Vagina (tissue), 2 donors: ENCODE measurements at regions not wholly inside any gene's neighbourhood (a gene's known extent, or its start where the extent isn't known, plus 50 kb on each side); places are given as distances from the start of the nearest gene placed in this dataset.
"Not testable (repeated sequence)": the region's sequence is repeated elsewhere in the genome, so short reads cannot be mapped to it uniquely, and the experiment has no call there.

Experiments
- DNase-seq, 2 donors: peaks; one replicate each; pipeline ENCODE4 v3.0.0-alpha.2; 2017; ENCODE audit errors: extremely low spot score in 2 of 2
- H3K27ac ChIP-seq: fragments of 200-600 bp; sonication (generic); one replicate; pipeline ENCODE4 v1.5.1; 2019
- H3K27me3 ChIP-seq: fragments of 200-600 bp; sonication (generic); one replicate; pipeline ENCODE4 v1.5.1; 2019
- H3K36me3 ChIP-seq, 2 donors: fragments of 200-600 bp; sonication (generic); one replicate each; pipeline ENCODE4 v1.5.1; 2017 to 2019
- H3K4me1 ChIP-seq: fragments of 200-600 bp; sonication (generic); one replicate; pipeline ENCODE4 v1.5.1; 2019
- H3K4me3 ChIP-seq, 2 donors: fragments of 200-600 bp; sonication (generic); 1 replicate in 1 of 2; 2 replicates in 1 of 2; pipeline ENCODE4 v1.5.1; 2016 to 2019
- H3K9me3 ChIP-seq: fragments of 200-600 bp; sonication (generic); one replicate; pipeline ENCODE4 v1.5.1; 2019
- POLR2A ChIP-seq, 2 donors: fragments of 450-650 bp; IDR thresholded peaks; one replicate each; pipeline ENCODE4 v1.6.1; 2017; ENCODE audit warnings: antibody characterized with exemption in 2 of 2, mild to moderate bottlenecking in 2 of 2, moderate library complexity in 2 of 2
- POLR2AphosphoS5 ChIP-seq, 2 donors: sonication (generic); formaldehyde crosslinking; IDR thresholded peaks; one replicate each; pipeline ENCODE4 v1.9.0; 2017; ENCODE audit warnings: antibody characterized with exemption in 2 of 2, mild to moderate bottlenecking in 2 of 2, low read depth in 1 of 2; ENCODE audit not compliant: insufficient read depth in 1 of 2
- intact Hi-C: fragments of 100-400 bp; cut with DNase I; formaldehyde crosslinking; loops from one replicate; pipeline ENCODE4 v1.15.1; 2023
- TF ChIP-seq, protein P1 (sequence below), 3 experiments: fragments of 450-650 bp in 2 of 3; fragments of 200-600 bp in 1 of 3; sonication (generic) in 1 of 3; IDR thresholded peaks; one replicate each; pipeline ENCODE4 v1.5.1; 2017 to 2019; ENCODE audit warnings: antibody characterized with exemption in 3 of 3, mild to moderate bottlenecking in 2 of 3, moderate library complexity in 2 of 3

DNA sequence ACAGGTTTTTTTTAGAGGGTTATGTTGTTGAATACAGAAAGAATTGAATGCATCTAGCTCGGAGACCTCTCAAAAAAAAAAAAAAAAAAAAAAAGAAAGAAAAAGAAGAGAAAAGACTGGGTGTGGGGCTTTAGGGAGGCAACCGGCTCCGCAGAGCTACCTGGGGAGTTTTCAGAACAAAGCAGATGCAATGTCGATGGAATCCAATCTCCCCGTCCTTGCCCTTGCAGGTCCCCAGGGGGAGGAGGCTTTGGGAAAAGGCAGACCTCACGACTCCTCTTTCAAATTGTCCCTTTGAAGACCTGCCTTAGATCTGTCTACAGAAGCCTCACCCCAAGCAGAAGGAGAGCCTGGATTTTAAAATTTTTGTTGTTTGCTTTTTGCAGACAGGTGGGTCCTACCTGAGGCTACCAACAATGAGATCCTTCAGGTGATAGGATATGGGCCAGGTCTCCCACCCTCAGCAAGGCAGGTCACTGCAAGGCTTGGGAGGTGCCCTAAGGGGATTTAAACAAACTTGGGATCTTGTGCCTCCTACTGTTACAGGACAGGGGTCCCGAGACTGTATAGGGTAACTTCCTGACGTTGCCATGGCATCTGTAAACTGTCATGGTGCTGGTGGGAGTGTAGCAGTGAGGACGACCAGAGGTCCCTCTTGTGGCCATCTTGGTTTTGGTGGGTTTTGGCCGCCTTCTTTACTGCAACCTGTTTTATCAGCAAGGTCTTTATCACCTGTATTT is 75.2 kb upstream of the PRKX start:
- no peak for DNase-seq
- Histone ChIP-seq H3K4me1 (peaks cover 4% of the 10 kb centered on the region), H3K27me3 (no peaks in the 10 kb centered on the region), H3K36me3 (no peaks in the 10 kb centered on the region), H3K4me3 (no peak overlapping the region), H3K9me3 (no peaks in the 10 kb centered on the region), H3K27ac (no peak overlapping the region)
- TF ChIP-seq POLR2A (IDR thresholded peaks at IDR 0.05) (no peak), POLR2AphosphoS5 (IDR thresholded peaks at IDR 0.05; ENCODE audit: insufficient read depth in 1 of 2, low read depth in 1 of 2) (no peak)
- TF ChIP-seq, protein P1, sequence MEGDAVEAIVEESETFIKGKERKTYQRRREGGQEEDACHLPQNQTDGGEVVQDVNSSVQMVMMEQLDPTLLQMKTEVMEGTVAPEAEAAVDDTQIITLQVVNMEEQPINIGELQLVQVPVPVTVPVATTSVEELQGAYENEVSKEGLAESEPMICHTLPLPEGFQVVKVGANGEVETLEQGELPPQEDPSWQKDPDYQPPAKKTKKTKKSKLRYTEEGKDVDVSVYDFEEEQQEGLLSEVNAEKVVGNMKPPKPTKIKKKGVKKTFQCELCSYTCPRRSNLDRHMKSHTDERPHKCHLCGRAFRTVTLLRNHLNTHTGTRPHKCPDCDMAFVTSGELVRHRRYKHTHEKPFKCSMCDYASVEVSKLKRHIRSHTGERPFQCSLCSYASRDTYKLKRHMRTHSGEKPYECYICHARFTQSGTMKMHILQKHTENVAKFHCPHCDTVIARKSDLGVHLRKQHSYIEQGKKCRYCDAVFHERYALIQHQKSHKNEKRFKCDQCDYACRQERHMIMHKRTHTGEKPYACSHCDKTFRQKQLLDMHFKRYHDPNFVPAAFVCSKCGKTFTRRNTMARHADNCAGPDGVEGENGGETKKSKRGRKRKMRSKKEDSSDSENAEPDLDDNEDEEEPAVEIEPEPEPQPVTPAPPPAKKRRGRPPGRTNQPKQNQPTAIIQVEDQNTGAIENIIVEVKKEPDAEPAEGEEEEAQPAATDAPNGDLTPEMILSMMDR (IDR thresholded peaks at IDR 0.05) = peak in 1 of 3 experiments; percentile 8
- intact Hi-C loops = no loop called here

DNA sequence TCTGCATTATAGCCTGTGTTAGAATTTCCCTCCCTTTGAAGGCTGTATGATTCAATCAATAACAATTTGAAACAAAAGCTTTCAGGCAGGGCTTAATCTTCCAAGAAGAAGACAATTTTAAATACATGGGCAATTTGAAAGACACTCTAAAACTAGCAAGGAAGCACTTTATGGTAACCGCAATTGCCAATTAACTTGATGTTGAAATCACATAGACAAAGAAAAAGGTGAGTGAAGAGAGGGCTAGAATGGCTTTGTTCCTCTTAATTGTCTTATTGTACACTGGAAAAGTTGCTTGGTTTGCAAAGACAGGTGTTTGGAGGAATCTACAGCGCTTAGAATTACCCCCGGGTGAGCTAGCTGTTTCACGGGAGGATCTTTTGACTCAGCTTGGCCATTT is 74.4 kb upstream of the PRKX start:
- no peak overlapping the region for H3K4me3 ChIP-seq
- H3K4me1 ChIP-seq = peaks cover 4% of the 10 kb centered on the region
- H3K36me3 ChIP-seq = no peaks in the 10 kb centered on the region
- H3K9me3 ChIP-seq = no peaks in the 10 kb centered on the region
- H3K27ac ChIP-seq = no peak overlapping the region
- no peaks in the 10 kb centered on the region for H3K27me3 ChIP-seq
- intact Hi-C loops = no loop called here
- DNase-seq = no peak
- TF ChIP-seq POLR2A (IDR thresholded peaks at IDR 0.05) (no peak), POLR2AphosphoS5 (IDR thresholded peaks at IDR 0.05; ENCODE audit: insufficient read depth in 1 of 2, low read depth in 1 of 2) (no peak)
- TF ChIP-seq, protein P1 (IDR thresholded peaks at IDR 0.05) = no peak

DNA sequence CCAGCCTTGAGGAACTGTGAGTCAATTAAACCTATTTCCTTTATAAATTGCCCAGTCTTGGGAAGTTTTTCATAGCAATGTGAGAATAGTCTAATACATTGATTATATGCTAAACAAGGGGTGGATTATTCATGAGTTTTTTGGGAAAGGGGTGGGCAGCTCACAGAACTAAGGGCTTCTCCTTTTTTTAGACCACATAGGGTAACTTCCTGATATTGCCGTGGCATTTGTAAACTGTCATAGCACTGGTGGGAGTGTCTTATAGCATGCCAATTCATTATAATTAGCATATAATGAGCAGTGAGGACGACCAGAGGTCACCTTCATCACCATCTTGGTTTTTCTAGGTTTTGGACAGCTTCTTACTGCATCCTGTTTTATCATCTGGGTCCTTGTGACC is 72.4 kb upstream of the PRKX start:
- DNase-seq, H3K9me3 ChIP-seq, H3K4me1 ChIP-seq, H3K4me3 ChIP-seq, intact Hi-C loops, H3K36me3 ChIP-seq, H3K27me3 ChIP-seq, H3K27ac ChIP-seq: not testable (repeated sequence)

DNA sequence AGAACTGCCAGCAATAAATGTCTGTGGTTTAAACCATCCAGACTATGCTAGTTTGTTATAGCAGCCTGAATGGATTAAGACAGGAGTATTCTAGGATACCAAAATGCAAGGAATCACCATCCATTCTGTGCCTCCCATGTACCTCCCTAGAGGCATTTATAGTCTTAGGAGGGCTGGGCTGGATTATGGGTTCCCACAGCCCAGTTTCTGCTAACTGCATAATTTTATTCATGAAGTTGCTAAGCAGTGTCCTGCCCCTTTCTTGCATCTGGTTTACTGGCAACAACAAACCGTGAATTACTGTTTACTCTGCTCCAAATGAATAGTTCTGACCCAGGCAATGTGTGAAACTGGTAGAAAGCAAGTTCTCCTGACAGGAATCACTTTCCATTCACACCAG is 67.1 kb upstream of the PRKX start:
- H3K36me3 ChIP-seq = no peaks in the 10 kb centered on the region
- H3K9me3 ChIP-seq = no peaks in the 10 kb centered on the region
- no peak for DNase-seq
- no peak overlapping the region for H3K27ac ChIP-seq
- no peaks in the 10 kb centered on the region for H3K27me3 ChIP-seq
- no peak overlapping the region for H3K4me3 ChIP-seq
- intact Hi-C loops = no loop called here
- TF ChIP-seq POLR2A (IDR thresholded peaks at IDR 0.05) = no peak
- TF ChIP-seq, protein P1 (IDR thresholded peaks at IDR 0.05) = no peak
- TF ChIP-seq POLR2AphosphoS5 (IDR thresholded peaks at IDR 0.05; ENCODE audit: insufficient read depth in 1 of 2, low read depth in 1 of 2) = no peak
- no peaks in the 10 kb centered on the region for H3K4me1 ChIP-seq

DNA sequence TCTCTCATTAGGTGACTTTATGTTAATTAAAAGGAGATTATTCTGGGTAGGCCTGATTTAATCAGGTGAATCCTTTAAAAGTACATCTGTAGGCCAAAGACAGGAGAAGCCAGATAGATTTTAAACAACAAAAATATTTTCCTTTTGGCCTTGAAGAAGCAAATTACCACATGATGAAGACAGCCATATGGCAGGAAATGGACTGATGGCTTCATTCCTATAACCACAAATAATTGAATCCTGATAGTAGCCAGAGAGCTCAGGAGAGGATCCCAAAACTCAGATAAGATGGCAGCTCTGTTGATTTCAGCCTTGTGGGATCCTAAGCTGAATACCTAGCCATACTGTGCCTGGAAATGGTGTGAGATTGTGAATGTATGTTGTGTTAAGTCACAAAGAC is 66.1 kb upstream of the PRKX start:
- Histone ChIP-seq H3K4me3 (no peak overlapping the region), H3K27ac (no peak overlapping the region), H3K4me1 (no peaks in the 10 kb centered on the region), H3K9me3 (no peaks in the 10 kb centered on the region), H3K36me3 (no peaks in the 10 kb centered on the region), H3K27me3 (no peaks in the 10 kb centered on the region)
- no peak for DNase-seq
- intact Hi-C loops = no loop called here
- TF ChIP-seq, protein P1 (IDR thresholded peaks at IDR 0.05) = no peak
- TF ChIP-seq POLR2A (IDR thresholded peaks at IDR 0.05) (no peak), POLR2AphosphoS5 (IDR thresholded peaks at IDR 0.05; ENCODE audit: insufficient read depth in 1 of 2, low read depth in 1 of 2) (no peak)
